ENCODE measurements at regions not wholly inside any gene's neighbourhood (a gene's known extent, or its start where the extent isn't known, plus 50 kb on each side); places are given as distances from the start of the nearest gene placed in this dataset.
"Not testable (repeated sequence)": the region's sequence is repeated elsewhere in the genome, so short reads cannot be mapped to it uniquely, and the experiment has no call there.

DNA sequence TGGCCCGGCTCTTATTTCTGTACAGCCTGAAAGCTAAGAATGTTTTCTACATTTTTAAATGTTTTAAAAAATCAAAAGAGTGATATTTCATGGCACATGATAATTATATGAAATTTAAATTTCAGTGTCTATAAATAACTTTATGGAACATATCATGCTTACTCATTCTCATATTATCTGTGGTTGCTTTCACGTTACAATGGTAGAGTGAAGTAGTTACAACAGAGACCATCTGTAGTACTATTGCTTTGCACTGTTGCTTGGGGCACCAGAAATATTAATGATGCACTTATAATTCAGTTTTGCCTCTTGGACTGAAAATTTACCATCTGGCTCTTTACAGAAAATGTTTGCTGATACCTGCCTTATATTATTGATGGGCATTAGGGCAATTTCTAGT lies 481.6 kb downstream of the PLPP3 start:
- DNase-seq = no peak

DNA sequence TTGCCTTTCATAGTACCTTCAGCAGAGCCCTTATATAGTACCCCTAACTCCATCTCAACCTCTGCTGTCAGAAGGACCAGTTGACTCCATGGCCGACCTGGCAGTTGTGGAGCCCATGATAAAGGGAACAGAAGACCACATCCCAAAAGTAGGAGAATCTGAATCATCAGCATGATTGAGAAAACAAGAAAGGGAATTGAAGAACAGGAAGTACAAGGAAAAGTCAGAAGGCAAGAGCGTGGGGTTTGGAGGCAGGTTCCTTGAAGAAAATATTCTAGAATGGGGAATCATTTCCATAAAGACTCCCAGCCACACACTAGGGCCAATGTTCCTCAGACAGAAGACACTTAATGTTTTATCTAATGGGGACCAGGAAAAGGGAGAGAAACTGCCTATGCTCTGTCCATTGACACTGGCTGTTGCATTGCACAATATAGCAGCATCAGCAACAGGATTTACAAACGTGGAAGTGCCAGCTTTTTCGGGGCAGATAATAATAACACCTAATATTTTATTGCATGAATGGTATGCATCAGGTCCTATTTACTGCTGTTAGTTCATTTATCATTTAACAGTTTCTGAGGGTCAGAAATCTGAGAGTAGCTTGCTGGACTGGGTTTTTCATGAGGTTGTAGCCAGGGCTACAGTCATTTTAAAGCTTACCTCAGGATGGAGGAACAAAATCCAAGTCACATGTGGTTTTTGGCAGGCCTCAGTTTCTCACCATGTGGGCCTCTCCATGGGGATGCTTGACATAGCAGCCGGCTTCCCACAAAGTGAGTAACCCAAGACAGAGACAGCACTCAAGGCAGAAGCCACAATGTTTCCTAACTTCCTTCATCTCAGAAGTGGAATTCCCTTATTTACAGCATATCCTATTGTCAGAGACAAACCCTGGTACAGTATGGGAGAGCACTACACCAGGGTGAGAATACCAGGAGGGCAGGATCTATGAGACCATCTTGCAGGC lies 483.4 kb downstream of the PLPP3 start:
- DNase-seq = no peak

DNA sequence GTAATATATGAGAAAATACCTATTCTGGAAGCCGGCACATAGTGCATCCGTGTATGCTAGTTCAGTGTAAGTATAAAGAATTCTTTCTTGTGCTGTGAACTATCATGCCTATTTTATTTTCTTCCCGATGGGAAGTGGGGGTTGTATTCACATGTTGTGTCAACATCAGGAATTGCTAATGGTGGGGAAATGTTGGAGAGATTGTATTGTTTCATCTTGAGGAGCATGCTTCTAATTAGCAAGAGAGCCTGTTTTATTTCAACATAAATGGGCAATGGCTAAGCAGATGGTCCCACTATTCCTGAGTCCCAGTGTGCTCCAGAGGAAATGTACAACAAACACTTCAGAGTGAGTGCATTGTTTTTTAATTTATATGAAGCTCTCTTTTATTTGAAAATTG lies 485.2 kb downstream of the PLPP3 start:
- DNase-seq = no peak

DNA sequence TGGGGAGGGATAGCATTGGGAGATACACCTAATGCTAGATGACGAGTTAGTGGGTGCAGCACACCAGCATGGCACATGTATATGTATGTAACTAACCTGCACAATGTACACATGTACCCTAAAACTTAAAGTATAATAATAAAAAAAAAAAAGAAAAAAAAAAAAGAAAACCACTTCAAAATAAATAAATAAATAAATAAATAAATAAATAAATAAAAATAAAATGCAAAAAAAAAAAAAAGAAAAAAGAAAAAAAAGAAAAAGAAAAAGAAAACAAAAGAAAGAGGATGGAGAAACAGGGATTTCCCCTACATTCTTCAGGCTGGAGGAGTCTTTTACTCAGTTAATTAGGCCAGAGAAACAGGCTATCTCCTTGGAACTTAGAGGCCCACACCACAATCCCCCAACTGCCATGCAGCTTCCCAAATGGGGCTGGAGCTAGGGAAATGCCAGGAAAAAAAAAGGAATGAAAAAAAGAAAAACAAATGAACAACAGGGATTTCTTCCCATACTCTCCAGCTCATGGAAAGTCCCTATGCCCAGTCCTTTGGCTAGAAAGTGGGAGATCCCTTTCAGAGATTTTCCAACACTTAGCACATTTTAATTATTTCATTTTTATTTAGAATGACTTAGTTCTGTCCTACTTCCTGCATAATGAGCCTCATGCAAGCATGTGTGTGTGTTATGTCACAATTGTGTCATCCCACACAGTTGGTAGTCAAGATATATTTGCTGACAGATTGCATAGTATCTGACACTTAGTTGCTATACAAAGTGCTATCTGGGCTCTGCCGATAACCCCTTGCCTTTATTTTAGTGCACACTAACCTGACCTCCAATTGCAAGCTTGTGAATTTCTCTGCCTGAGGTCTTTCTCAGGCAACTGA lies 486.4 kb downstream of the PLPP3 start:
- DNase-seq = no peak

DNA sequence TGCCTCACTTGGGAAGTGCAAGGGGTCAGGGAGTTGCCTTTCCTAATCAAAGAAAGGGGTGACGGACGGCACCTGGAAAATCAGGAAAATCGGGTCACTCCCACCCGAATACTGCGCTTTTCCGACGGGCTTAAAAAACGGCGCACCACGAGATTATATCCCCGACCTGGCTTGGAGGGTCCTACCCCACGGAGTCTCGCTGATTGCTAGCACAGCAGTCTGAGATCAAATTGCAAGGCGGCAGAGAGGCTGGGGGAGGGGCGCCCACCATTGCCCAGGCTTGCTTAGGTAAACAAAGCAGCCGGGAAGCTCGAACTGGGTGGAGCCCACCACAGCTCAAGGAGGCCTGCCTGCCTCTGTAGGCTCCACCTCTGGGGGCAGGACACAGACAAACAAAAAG lies 489.5 kb downstream of the PLPP3 start:
- not testable (repeated sequence) for DNase-seq

DNA sequence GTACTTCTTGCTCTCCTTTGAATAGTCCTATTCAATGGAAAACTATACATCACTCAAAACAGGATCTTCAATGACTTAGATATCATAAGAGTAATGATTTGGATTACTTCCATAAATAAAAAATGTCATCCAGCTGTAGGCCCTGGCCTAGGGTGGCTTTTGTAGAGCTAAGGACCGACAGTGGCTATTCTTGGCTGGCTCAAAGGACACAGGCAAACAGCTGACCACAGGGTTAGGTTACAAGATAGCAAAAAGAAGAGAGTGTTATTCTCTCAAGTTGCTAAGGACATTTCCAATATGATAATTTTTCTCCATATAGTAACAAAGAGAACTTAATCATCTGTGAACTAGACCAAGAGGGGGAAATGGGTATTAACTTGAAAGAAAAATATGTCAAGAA lies 495.1 kb downstream of the PLPP3 start:
- DNase-seq = no peak

DNA sequence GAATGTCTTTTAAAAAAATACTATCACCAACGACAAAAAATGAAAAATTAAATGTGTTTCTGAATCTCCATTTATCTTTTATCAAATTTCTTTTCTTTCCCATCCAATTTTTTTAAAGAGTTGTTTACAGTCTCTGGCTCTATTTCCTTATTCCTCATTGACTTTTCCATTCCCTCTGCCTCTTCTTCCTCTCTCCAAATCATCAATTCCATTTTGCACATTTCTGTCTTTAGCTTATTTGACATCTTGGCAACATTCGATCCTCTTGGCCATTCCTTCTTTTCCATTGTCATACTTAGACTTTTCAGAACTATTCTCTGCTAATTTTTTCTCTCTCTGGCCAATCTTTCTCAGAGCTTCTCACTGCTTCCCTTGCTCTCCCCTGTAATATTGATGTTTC lies 497.6 kb downstream of the PLPP3 start:
- DNase-seq = no peak

DNA sequence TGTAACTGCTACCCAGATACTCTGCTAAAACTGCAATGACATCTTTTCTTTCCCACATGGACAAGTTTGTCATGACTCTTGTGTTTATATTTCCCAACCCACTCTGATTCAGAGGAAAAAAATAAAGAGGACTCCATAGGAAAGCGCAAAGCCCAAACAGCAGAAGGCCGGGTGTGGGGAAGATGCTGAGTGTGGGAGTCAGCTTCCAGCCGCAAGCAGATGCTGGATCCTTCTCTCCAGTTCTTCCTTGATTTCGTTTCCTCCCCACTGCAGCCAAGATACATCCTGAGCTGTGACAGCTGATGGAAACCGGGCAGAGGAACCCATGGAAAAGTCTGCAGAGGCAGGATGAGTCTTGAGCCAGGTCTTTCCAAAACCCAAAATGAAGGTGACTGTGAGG lies 498.2 kb downstream of the PLPP3 start:
- DNase-seq = no peak

DNA sequence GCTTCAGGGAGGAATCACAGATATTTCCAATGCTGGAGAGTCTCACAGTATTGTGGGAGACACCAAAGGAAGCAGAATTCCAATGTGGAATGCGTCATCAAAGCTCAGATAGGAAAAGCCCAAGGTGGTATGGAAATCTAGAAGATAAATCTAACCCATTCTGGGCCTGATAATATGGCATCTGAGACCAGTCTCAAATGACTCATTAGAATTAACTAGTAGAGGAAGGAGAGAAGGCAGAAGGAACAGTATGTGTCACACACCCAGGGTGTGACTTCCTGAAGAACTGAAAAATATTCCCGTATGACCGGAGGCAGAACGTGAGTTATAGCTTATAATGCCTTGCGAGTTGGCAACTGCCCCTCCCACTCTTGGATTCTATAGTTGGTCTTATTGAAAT lies 499.2 kb downstream of the PLPP3 start:
- no peak for DNase-seq

DNA sequence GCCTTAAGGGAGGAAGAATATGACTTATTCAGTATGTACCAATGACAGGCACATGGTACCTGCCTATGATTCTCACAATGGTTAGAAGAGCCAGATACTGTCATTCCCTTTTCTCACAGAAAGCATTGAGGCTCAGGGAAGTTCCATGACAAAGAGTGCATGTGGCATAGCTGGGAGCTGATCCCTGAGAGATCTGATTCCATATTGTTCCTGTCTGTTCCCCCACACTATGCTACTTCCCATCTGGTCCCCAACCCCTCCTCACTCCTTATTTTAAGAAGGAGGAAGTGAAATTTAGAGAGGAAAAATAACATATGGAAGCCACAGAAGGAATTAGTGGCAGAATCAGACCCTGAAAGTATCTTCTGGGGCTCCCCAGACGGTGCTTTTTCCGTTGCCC lies 500.0 kb downstream of the PLPP3 start:
- DNase-seq = no peak

DNA sequence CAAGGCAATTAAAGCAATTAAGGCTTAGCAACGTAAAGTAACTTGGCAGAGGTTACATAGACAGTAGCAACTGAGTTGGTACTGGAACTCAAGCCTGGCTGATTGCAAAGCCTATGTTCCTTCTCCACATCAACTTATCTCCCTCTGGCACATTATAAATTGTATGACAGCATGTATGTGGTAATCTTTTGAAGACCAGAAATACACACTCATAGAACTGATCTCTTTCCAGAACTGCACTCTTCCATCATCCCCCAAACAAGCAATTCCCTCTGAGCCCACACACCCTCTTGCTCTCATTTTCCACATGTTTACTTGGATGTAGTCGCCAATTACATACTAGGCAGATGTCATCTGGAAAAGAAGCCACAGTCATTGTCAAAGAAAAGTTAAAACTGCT lies 502.2 kb downstream of the PLPP3 start:
- DNase-seq = no peak

DNA sequence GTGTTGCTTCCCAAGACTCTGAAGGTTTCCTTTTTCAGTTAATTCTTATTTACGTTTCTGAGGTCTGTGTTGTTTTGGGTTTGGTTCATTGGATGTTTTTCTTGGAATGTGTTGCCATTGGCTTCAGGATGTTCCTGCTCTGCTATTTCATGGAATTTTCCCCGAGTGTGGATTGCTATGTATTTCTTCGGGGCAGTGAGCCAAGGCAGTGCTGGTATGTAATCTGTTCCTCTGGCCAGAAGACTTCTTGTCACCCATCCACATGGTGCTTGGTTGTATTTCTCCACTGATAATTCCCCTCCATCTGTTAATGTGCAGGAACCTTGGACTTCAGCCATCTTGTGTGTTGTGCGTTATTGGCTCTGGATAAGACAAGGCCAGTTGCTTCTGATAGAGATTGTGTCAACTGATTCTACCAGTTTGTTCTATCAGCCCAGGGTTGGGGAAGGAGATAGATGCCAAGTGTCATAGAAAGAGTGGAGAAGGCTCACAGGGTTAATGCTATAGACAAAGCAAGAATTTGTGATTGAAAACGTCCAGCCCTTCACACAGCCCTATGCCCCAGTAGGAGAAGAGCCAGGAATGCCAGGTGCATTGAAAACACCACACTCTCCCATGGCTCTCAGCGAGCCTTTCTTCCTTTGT lies 505.2 kb downstream of the PLPP3 start:
- no peak for DNase-seq

DNA sequence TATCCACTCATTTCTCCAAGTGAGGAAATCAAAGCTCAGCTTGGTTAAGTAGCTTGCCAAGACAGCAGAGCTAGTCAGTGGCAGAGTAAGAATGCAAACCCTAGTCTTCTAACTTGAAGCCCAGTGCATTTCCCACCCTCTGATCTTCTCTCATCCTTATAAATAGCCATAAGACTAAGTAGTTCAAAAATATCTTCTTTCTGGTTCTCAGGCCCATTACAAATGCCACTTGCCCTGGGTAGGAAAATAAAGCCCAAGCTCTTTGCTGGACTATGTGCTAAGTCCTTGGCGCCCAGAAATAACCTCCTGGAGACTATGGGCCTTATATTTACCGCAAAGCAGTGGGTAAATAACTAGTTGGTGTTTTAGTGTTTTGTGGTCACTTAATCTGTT lies 505.8 kb downstream of the PLPP3 start:
- no peak for DNase-seq

DNA sequence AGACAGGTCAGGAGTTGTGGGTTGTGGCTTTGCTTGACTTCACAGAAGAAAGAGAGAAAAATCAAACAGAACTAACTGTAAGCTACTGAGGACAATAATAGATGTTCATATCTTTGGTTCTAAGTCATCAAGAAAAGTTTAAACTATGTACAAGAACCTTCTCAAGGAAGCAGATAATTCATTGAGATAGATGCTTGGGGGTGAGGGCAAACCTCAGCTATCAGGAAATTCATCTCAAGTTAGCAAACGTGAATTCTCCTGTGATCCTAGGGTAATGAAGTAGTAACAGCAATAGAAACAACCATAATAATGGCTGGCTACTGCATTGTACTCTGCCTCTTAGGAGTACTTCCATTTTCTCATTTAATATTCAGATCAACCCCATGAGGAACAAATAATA lies 506.2 kb downstream of the PLPP3 start:
- DNase-seq = no peak

DNA sequence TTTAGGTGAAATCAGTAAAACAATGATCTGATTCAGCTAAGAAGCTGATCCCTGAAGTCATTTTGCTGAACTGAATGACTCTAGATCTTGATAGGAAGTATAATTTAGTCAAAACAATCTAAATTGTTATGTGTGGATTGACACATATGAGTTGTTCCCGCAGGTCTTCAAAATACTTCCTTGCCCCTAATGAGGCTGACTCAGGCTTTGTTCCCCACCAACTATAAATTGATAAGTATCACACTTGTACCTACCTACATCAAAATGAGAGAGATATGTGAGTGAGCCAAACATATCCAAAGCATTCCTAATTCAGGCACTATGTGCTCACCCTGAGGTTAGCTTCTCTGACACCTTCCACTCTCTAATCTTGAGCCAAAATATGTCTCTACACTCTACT lies 507.1 kb downstream of the PLPP3 start:
- DNase-seq = no peak

DNA sequence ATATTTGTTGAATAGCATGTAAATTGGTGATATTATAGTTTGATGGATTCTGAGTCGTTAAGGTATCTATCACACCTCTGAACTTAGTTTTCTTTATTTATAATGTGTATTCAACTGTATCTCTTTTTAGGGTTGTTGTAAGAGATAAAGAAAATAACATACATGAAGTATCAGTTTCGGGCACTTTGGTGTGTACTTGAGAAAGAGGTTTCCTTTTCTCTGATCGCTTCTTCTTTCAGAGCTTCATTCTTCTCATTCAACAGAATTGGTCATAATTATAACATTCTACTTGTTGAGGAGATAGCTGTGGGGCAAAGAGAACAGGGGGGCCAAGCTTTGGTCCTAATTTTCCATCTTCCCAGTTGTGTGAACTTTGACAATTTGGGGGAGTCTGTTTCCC lies 508.0 kb downstream of the PLPP3 start:
- DNase-seq = no peak

DNA sequence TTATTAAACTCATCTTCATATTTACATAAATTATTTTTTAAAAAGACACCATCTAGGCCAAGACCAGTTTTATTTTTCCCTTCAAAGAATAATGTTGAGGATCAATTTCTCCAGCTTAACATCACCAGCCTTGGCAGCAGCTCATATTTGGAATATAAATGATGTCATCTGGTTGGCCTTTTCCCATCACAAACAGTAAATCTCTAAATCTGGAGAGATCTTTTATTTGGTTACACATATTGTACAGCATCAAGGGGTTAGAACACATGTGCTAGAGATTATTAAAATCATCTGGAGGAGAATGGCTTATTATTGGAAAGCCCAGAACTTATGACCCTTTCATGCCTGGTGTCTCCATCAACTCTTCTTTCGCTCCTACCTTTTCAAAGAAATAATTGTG lies 508.8 kb downstream of the PLPP3 start:
- no peak for DNase-seq

DNA sequence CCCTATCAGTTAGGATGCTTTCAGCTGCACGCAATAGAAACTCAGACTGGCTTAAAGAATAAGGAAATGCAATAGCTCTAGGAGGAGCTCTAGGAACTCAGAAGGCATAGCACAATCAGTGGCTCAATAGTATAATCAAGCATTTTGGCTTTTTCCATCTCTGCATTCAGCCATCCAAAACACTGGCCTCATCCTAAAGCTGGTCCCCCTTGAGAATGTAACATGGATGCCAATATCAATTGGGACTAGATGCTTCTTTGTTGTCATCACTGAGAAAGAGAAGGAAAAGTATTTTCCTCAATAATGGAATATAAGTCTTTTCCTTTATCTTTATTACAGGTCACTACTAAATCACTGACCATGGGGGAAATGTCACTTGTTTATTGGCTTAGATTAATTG lies 509.5 kb downstream of the PLPP3 start:
- no peak for DNase-seq

DNA sequence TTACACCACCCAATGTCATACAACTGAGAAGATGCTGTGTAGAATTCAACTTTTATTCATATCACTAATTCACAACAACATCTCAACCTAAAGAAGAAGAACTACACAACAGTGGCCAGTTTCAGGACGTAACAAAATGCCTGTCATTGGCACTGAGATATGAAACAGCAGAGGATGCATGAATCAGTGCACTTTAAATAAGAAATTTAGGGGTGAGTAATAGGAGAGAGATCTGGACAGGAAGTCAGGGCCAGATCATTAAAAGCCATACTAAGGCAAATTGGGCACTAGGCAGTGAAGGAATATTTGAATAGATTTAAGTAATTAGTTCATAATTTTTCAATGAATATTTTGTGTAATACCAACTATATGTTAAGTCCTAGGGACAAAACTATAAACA lies 510.5 kb downstream of the PLPP3 start:
- DNase-seq = no peak

DNA sequence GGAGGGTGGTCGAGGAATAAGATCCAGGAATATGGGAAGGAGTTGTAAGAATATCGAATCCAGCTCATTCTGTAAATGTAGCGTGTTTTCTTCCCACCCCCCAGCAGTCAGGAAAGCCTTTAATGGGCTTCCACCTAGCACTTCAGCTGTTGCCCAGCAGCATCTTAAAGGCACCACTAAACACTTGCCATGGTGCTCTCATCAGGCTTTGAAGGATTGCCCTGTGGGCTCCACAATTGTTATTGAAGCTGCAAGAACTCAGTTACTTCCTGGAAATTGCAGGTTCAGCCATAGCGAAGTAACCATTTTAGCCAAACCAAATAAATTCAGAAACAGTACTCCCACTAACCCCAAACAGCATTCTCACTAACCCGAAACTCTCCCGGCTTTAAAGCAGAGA lies 511.2 kb downstream of the PLPP3 start:
- DNase-seq = no peak

DNA sequence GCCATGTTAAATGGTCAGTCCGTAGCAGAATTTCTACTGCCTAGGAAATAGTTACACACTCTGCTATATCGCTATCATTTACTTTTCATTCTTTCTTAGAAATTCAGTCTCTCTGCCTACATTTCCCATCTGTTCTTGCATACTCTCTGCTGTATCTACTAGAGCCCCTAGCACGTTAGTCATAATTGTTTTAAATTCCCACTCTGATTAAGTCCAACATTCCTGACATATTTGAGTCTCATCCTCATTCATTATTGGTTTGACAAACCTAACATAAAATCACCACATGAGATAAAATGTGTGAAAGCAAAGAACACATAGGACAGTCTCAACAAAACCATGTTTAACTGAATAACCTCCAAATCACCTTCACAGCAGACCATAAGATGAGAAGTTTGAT lies 513.6 kb downstream of the PLPP3 start:
- no peak for DNase-seq

DNA sequence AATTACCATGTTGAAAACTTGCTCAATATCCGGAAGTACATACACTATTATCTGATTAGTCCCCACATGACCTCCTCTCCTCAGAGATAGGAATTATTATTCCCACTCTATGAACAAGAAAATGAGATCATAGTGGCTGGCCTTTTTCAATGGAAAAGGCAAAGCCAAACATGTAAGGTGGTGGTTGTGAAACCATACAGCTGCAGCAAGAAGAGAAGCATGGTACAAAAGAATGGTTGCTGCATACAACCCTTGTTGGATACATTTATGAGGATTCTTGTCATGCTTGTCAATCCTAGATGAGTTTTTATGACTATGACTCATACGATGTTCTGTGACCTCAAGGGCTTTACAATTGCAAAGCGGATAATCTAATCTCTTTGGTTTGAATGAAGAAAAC lies 514.7 kb downstream of the PLPP3 start:
- DNase-seq = no peak

DNA sequence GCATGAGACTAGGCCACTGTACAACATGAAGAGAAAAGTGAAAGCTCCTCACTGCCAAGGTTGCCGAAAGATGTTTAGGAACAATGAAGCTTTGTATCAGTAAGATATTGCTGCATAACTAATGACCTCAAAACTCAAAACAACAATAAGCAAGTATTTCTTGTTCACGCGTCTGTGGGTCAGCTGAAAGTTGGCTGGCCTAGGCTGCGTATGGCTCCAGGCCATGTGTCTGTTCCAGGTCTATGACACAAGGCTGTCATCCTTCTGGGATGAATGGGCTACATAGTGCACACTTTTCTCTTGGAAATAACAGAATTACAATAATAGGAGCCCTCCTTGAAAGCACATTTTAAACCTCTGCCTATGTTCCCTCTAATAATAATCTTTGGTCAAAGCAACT lies 515.9 kb downstream of the PLPP3 start:
- DNase-seq = no peak

DNA sequence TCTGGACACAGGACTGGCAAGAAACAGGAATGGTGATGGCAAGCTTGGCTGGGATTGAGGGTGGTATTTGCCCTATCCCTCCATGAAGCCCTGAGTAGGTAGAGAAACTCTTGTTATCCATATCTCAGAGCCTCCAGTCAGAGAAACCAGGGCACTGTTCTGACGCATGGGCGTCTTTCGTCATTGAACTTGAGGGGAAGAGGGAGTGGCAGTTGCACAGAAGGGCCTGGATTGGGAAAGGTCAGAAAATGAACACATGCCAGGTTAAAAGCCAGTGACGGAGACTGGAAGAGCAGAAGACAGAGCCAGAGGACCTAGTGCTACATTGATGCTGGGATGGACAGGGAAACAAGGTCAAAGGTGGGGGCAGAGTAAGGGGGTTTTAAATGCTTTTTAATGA lies 516.7 kb downstream of the PLPP3 start:
- DNase-seq = no peak

Data from activated CD4-positive, alpha-beta T cell treated with anti-CD3 and anti-CD28 coated beads, Interleukin-10, Interleukin-2, amounts not matched to agents 100 ng/mL and 50 ng/mL, durations not matched to agents 16 hours and 8 hours (primary cell).